A549 (cell line): ENCODE measurements at regions not wholly inside any gene's neighbourhood (a gene's known extent, or its start where the extent isn't known, plus 50 kb on each side); places are given as distances from the start of the nearest gene placed in this dataset.

Experiments
- CBX2 ChIP-seq: fragments of 200-600 bp; sonication (generic); IDR thresholded peaks from 2 replicates; pipeline ENCODE4 v1.6.1; 2016; ENCODE audit warnings: low read depth, mild to moderate bottlenecking, borderline replicate concordance
- CBX8 ChIP-seq: fragments of 200-600 bp; sonication (generic); IDR thresholded peaks from 2 replicates; pipeline ENCODE4 v1.6.1; 2016
- HDAC2 ChIP-seq: fragments of 200-600 bp; sonication (generic); IDR thresholded peaks from 2 replicates; pipeline ENCODE4 v1.6.1; 2016
- JUN ChIP-seq, 2 experiments: fragments of >200 bp; sonication (Bioruptor Twin); formaldehyde crosslinking; IDR thresholded peaks; 2 replicates in 1 of 2; 3 replicates in 1 of 2; pipeline ENCODE4 v1.6.1; 2016 to 2017
- MAX ChIP-seq: IDR thresholded peaks from 2 replicates; pipeline ENCODE4 v1.6.1; 2012
- MAZ ChIP-seq: fragments of 150-350 bp; IDR thresholded peaks from 2 replicates; pipeline ENCODE4 v1.6.1; 2014; ENCODE audit warnings: antibody characterized with exemption, low read depth, low read length, borderline replicate concordance
- MYC ChIP-seq: IDR thresholded peaks from 2 replicates; pipeline ENCODE4 v1.6.1; 2012; ENCODE audit warnings: mild to moderate bottlenecking, inconsistent platforms, low read length, improper control_type of control experiment, borderline replicate concordance
- POLR2A ChIP-seq: IDR thresholded peaks from 2 replicates; pipeline ENCODE4 v1.6.1; 2012; ENCODE audit warnings: mild to moderate bottlenecking, low read length
- REST ChIP-seq: fragments of 200-600 bp; sonication (generic); IDR thresholded peaks from 2 replicates; pipeline ENCODE4 v1.6.1; 2016; ENCODE audit warnings: antibody characterized with exemption, mild to moderate bottlenecking, moderate library complexity
- RFX5 ChIP-seq: fragments of 450-650 bp; IDR thresholded peaks from 2 replicates; pipeline ENCODE4 v1.7.1; 2014; ENCODE audit warnings: antibody characterized with exemption, mild to moderate bottlenecking, moderate library complexity
- USF2 ChIP-seq: fragments of 450-650 bp; IDR thresholded peaks from 2 replicates; pipeline ENCODE4 v1.6.1; 2014; ENCODE audit warnings: antibody characterized with exemption
- TF ChIP-seq, protein P1 (sequence below): fragments of >200 bp; sonication (Bioruptor Twin); formaldehyde crosslinking; IDR thresholded peaks from 3 replicates; pipeline ENCODE4 v1.5.1; 2016
- TF ChIP-seq, protein P2 (sequence below): fragments of 250-450 bp; sonication (Bioruptor Pico); IDR thresholded peaks from 2 replicates; pipeline ENCODE4 v1.5.0; 2021; ENCODE audit warnings: mild to moderate bottlenecking, moderate library complexity, borderline replicate concordance

GRCh38 chr7:26955516-26955915 lies 91.1 kb upstream of the SKAP2 start:
- TF ChIP-seq USF2 (no peak), REST (no peak), POLR2A (no peak), MYC (no peak), CBX2 (no peak), MAX (no peak), RFX5 (no peak), MAZ (no peak), JUN (IDR thresholded peaks at IDR 0.05) (no peak), CBX8 (no peak), HDAC2 (no peak)
- TF ChIP-seq, protein P1, sequence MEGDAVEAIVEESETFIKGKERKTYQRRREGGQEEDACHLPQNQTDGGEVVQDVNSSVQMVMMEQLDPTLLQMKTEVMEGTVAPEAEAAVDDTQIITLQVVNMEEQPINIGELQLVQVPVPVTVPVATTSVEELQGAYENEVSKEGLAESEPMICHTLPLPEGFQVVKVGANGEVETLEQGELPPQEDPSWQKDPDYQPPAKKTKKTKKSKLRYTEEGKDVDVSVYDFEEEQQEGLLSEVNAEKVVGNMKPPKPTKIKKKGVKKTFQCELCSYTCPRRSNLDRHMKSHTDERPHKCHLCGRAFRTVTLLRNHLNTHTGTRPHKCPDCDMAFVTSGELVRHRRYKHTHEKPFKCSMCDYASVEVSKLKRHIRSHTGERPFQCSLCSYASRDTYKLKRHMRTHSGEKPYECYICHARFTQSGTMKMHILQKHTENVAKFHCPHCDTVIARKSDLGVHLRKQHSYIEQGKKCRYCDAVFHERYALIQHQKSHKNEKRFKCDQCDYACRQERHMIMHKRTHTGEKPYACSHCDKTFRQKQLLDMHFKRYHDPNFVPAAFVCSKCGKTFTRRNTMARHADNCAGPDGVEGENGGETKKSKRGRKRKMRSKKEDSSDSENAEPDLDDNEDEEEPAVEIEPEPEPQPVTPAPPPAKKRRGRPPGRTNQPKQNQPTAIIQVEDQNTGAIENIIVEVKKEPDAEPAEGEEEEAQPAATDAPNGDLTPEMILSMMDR = no peak
- TF ChIP-seq, protein P2, sequence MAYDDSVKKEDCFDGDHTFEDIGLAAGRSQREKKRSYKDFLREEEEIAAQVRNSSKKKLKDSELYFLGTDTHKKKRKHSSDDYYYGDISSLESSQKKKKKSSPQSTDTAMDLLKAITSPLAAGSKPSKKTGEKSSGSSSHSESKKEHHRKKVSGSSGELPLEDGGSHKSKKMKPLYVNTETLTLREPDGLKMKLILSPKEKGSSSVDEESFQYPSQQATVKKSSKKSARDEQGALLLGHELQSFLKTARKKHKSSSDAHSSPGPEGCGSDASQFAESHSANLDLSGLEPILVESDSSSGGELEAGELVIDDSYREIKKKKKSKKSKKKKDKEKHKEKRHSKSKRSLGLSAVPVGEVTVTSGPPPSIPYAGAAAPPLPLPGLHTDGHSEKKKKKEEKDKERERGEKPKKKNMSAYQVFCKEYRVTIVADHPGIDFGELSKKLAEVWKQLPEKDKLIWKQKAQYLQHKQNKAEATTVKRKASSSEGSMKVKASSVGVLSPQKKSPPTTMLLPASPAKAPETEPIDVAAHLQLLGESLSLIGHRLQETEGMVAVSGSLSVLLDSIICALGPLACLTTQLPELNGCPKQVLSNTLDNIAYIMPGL = no peak
